ENCODE measurements at regions not wholly inside any gene's neighbourhood (a gene's known extent, or its start where the extent isn't known, plus 50 kb on each side); places are given as distances from the start of the nearest gene placed in this dataset.

GRCh38 chr12:125573271-125573670 lies 508.0 kb downstream of the AACS start (continued):
- TF ChIP-seq SMC3 (IDR thresholded peaks at IDR 0.05; ENCODE audit: borderline replicate concordance, low read length) (no peak), MLLT1 (IDR thresholded peaks at IDR 0.05) (no peak), SMAD5 (IDR thresholded peaks at IDR 0.05; ENCODE audit: low read depth) (no peak), YY1 (IDR thresholded peaks at IDR 0.05; ENCODE audit: low read depth, low read length) (no peak), ZBTB11 (CRISPR knock-in tag; IDR thresholded peaks at IDR 0.05) (no peak), RUNX3 (IDR thresholded peaks at IDR 0.05; ENCODE audit: low read length) (no peak)

GRCh38 chr12:125577334-125577733 lies 512.1 kb downstream of the AACS start:
- Histone ChIP-seq H3K4me3 (no peak overlapping the region), H3K9me3 (replicated peaks; ENCODE audit: control insufficient read depth, insufficient read depth, low read length) (no peaks in the 10 kb centered on the region), H3K27ac (ENCODE audit: control insufficient read depth, insufficient read depth) (no peak overlapping the region), H3K27me3 (replicated peaks in 1 of 2; ENCODE audit: control insufficient read depth in 2 of 2, insufficient read depth in 2 of 2, low read length in 1 of 2) (no peaks in the 10 kb centered on the region), H3K9ac (ENCODE audit: control insufficient read depth, insufficient read depth, low read length) (no peak overlapping the region), H2AFZ (ENCODE audit: control insufficient read depth, low read depth, low read length) (no peak overlapping the region), H3K4me1 (ENCODE audit: control insufficient read depth, insufficient read depth, low read length) (no peaks in the 10 kb centered on the region), H3K79me2 (ENCODE audit: control insufficient read depth, insufficient read depth, low read length) (no peaks in the 10 kb centered on the region), H4K20me1 (ENCODE audit: control insufficient read depth, insufficient read depth) (no peaks in the 10 kb centered on the region), H3K4me2 (ENCODE audit: control insufficient read depth, insufficient read depth) (no peak overlapping the region), H3K36me3 (ENCODE audit: control insufficient read depth in 2 of 2, insufficient read depth in 2 of 2, low read length in 1 of 2) (no peaks in the 10 kb centered on the region)
- no peak for TF ChIP-seq ZNF24 (IDR thresholded peaks at IDR 0.05)
- no peak for TF ChIP-seq NFYA (IDR thresholded peaks at IDR 0.05; ENCODE audit: borderline replicate concordance, low read depth, low read length)
- TF ChIP-seq HDAC6 (IDR thresholded peaks at IDR 0.05; ENCODE audit: unreplicated experiment): no peak
- TF ChIP-seq MEF2A (IDR thresholded peaks at IDR 0.05; ENCODE audit: insufficient read depth, low read depth, low read length): no peak
- no peak for TF ChIP-seq MEF2B (IDR thresholded peaks at IDR 0.05; ENCODE audit: partially characterized antibody, poor library complexity, severe bottlenecking)
- TF ChIP-seq NBN (IDR thresholded peaks at IDR 0.05): no peak
- ATAC-seq: no peak
- DNase-seq (ENCODE audit: low read depth, low spot score): no peak
- RAD21 ChIA-PET (ENCODE audit: unreplicated experiment): no interaction called here
- CTCF ChIA-PET: no interaction called here
- in situ Hi-C loops (cut with MboI): no loop called here
- no peak for FAIRE-seq
- no TSS peak for BruUV-seq (replicated peaks)
- intact Hi-C loops (cut with micrococcal nuclease; ENCODE audit: unreplicated experiment): no loop called here
- POLR2A ChIA-PET: no interaction called here
- SMC1A ChIA-PET (ENCODE audit: uncharacterized antibody, unreplicated experiment): interaction anchor here (1.7 kb wide), 1 partner anchor 10 kb away, joined by 5 read pairs; no protein-coding TSS in a partner anchor
